GM18861 (cell line): ENCODE measurements at regions not wholly inside any gene's neighbourhood (a gene's known extent, or its start where the extent isn't known, plus 50 kb on each side); places are given as distances from the start of the nearest gene placed in this dataset.

Experiments used
- ATAC-seq: cut with Tn5 transposase; IDR thresholded peaks from one replicate; pipeline ENCODE4 v1.9.1; 2021; ENCODE audit not compliant: unreplicated experiment

- ATAC-seq = no peak
These were observed 898.2 kb upstream of the USP15 start for GRCh38 chr12:61362037-61362436.

GRCh38 chr12:61365001-61365400, 895.2 kb upstream of the USP15 start:
- ATAC-seq = no peak

- ATAC-seq = no peak
These were observed 892.9 kb upstream of the USP15 start for GRCh38 chr12:61367281-61367785.

GRCh38 chr12:61369241-61369910, 890.8 kb upstream of the USP15 start:
- no peak for ATAC-seq

GRCh38 chr12:61384511-61384910, 875.7 kb upstream of the USP15 start:
- ATAC-seq = no peak

- no peak for ATAC-seq
These were observed 874.4 kb upstream of the USP15 start for GRCh38 chr12:61385771-61386170.

GRCh38 chr12:61397668-61398067, 862.5 kb upstream of the USP15 start:
- ATAC-seq = no peak

- no peak for ATAC-seq
These were observed 848.0 kb upstream of the USP15 start for GRCh38 chr12:61412201-61412600.

GRCh38 chr12:61414470-61414869, 845.7 kb upstream of the USP15 start:
- no peak for ATAC-seq

- ATAC-seq = no peak
These were observed 837.4 kb upstream of the USP15 start for GRCh38 chr12:61422786-61423185.

- no peak for ATAC-seq
These were observed 808.1 kb upstream of the USP15 start for GRCh38 chr12:61452076-61452475.

- ATAC-seq = no peak
These were observed 772.5 kb upstream of the USP15 start for GRCh38 chr12:61487728-61488127.

GRCh38 chr12:61490526-61491498, 769.4 kb upstream of the USP15 start:
- no peak for ATAC-seq

GRCh38 chr12:61502179-61502578, 758.0 kb upstream of the USP15 start:
- no peak for ATAC-seq

GRCh38 chr12:61504396-61505080, 755.7 kb upstream of the USP15 start:
- ATAC-seq = no peak

GRCh38 chr12:61513499-61513898, 746.7 kb upstream of the USP15 start:
- ATAC-seq = no peak

- no peak for ATAC-seq
These were observed 746.2 kb upstream of the USP15 start for GRCh38 chr12:61514016-61514415.

GRCh38 chr12:61521258-61521657, 738.9 kb upstream of the USP15 start:
- no peak for ATAC-seq

GRCh38 chr12:61523276-61523992, 736.8 kb upstream of the USP15 start:
- no peak for ATAC-seq

GRCh38 chr12:61524851-61525250, 735.4 kb upstream of the USP15 start:
- no peak for ATAC-seq

- ATAC-seq = no peak
These were observed 734.9 kb upstream of the USP15 start for GRCh38 chr12:61525331-61525730.
